Common myeloid progenitor, CD34-positive (primary cell): ENCODE measurements at regions not wholly inside any gene's neighbourhood (a gene's known extent, or its start where the extent isn't known, plus 50 kb on each side); places are given as distances from the start of the nearest gene placed in this dataset.

ENCODE experiments used
- CTCF ChIA-PET: fragments of 350-600 bp; sonication (Branson Sonifier 250); formaldehyde crosslinking; loops from one replicate; lab custom pipeline; 2021; ENCODE audit warnings: antibody characterized with exemption; lab: Charles Lee
- POLR2A ChIA-PET: fragments of 350-600 bp; sonication (Branson Sonifier 250); formaldehyde crosslinking; loops from one replicate; lab custom pipeline; 2021; ENCODE audit warnings: antibody characterized with exemption; lab: Charles Lee
- DNase-seq, 3 donors: peaks; one replicate each; pipeline versions ENCODE4 v3.0.0 to v3.0.0-alpha.2; 2013
- H3K27ac ChIP-seq, 2 experiments: 1 replicate in 1 of 2; 2 replicates in 1 of 2; pipeline ENCODE4 v1.7.0; 2013; ENCODE audit warnings: inconsistent platforms in 2 of 2, low read length in 2 of 2, mild to moderate bottlenecking in 2 of 2, low read depth in 1 of 2, moderate library complexity in 1 of 2; ENCODE audit not compliant: severe bottlenecking in 2 of 2, insufficient read depth in 1 of 2, poor library complexity in 1 of 2
- H3K27me3 ChIP-seq, 5 experiments: replicated peaks in 2 of 5; 1 replicate in 3 of 5; 2 replicates in 2 of 5; pipeline versions ENCODE4 v1.6.1 to v1.7.0; 2013; ENCODE audit warnings: low read length in 4 of 5, mild to moderate bottlenecking in 2 of 5, moderate library complexity in 2 of 5, inconsistent platforms in 1 of 5; ENCODE audit not compliant: insufficient read depth in 5 of 5, control insufficient read depth in 4 of 5
- H3K36me3 ChIP-seq, 4 experiments: 1 replicate in 2 of 4; 2 replicates in 2 of 4; pipeline versions ENCODE4 v1.6.1 to v1.7.0; 2013; ENCODE audit warnings: low read length in 3 of 4, control low read depth in 1 of 4, mild to moderate bottlenecking in 1 of 4; ENCODE audit not compliant: control insufficient read depth in 4 of 4, insufficient read depth in 4 of 4
- H3K4me1 ChIP-seq, 4 experiments: 1 replicate in 3 of 4; 2 replicates in 1 of 4; pipeline versions ENCODE4 v1.6.1 to v1.7.1; 2013; ENCODE audit warnings: low read length in 3 of 4, mild to moderate bottlenecking in 3 of 4, control low read depth in 1 of 4, inconsistent platforms in 1 of 4, moderate library complexity in 1 of 4; ENCODE audit not compliant: control insufficient read depth in 4 of 4, insufficient read depth in 4 of 4; ENCODE audit errors: control extremely low read depth in 1 of 4
- H3K4me3 ChIP-seq, 7 experiments: 1 replicate in 4 of 7; 2 replicates in 3 of 7; pipeline versions ENCODE4 v1.5.1 to v1.7.0; 2013; ENCODE audit warnings: mild to moderate bottlenecking in 7 of 7, low read length in 6 of 7, moderate library complexity in 6 of 7, inconsistent platforms in 2 of 7, low read depth in 2 of 7, control low read depth in 1 of 7; ENCODE audit not compliant: insufficient read depth in 4 of 7, control insufficient read depth in 1 of 7; ENCODE audit errors: extremely low read depth in 1 of 7
- H3K9me3 ChIP-seq, 5 experiments: 1 replicate in 4 of 5; 2 replicates in 1 of 5; pipeline versions ENCODE4 v1.6.1 to v1.7.1; 2013; ENCODE audit warnings: low read length in 4 of 5, mild to moderate bottlenecking in 2 of 5, inconsistent platforms in 1 of 5, low read depth in 1 of 5, moderate library complexity in 1 of 5; ENCODE audit not compliant: control insufficient read depth in 4 of 5, insufficient read depth in 2 of 5; ENCODE audit errors: control extremely low read depth in 1 of 5
- WGBS: methylation state at CpG from one replicate; pipeline ENCODE4 v1.1.5; 2013; ENCODE audit not compliant: insufficient coverage; 5-methylcytosine and 5-hydroxymethylcytosine counted together

DNA sequence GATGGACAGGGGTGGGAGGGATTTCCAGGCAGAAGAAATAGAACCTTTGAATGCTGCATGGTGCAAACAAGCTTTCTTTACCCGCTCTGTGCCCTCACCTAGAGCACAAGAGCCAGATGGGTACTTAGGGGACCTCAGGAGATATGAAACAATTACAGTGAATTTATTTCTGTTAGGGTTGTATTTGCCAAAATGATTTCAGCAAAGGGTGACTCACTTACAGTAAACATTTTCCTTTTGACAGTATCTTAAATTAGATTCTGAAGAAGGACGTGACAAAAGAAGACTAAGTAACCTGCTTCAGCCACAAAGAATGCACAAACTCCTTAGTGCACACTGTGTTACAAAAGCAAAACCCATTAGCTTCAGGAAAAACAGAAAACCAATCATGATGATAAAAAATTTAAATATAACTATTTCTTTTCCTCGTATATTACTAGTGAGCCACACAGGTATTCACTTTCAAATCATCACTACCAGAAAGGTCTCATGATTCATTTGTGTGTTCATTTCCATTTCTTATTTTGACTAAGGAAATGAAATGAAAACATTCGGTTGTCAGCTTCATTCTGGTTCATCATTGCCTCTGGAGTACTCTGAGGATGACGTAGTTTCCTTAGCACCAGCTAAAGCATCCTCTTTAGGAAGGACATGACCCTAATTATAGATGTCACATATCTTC lies 158.8 kb downstream of the NHLRC3 start:
- CTCF ChIA-PET: no interaction called here

GRCh38 chr13:39197647-39198007 lies 159.4 kb downstream of the NHLRC3 start:
- Histone ChIP-seq H3K4me1 (peaks cover 0 to 4% (median 0%) of the 10 kb centered on the region in 4 experiments), H3K27me3 (peaks cover 0 to 1% (median 0%) of the 10 kb centered on the region in 5 experiments), H3K36me3 (no peaks in the 10 kb centered on the region), H3K9me3 (no peaks in the 10 kb centered on the region), H3K4me3 (no peak overlapping the region), H3K27ac (no peak overlapping the region)
- ChIA-PET CTCF (no interaction called here), POLR2A (no interaction called here)
- DNase-seq: no peak

More for the DNA sequence above, 158.8 kb downstream of the NHLRC3 start:
- H3K27me3 ChIP-seq: peaks cover 0 to 1% (median 0%) of the 10 kb centered on the region in 5 experiments
- no peak overlapping the region for H3K4me3 ChIP-seq
- no peak for DNase-seq
- H3K27ac ChIP-seq: no peak overlapping the region
- WGBS: 100% methylated on average over 3 of the region's 5 CpGs
- no peaks in the 10 kb centered on the region for H3K9me3 ChIP-seq
- POLR2A ChIA-PET: no interaction called here
- H3K36me3 ChIP-seq: no peaks in the 10 kb centered on the region
- H3K4me1 ChIP-seq: peaks cover 0 to 4% (median 0%) of the 10 kb centered on the region in 4 experiments

GRCh38 chr13:39200249-39200910 lies 162.1 kb downstream of the NHLRC3 start:
- no peaks in the 10 kb centered on the region for H3K27me3 ChIP-seq
- H3K27ac ChIP-seq: no peak overlapping the region
- ChIA-PET POLR2A (no interaction called here), CTCF (no interaction called here)
- H3K9me3 ChIP-seq: no peaks in the 10 kb centered on the region
- no peaks in the 10 kb centered on the region for H3K36me3 ChIP-seq
- H3K4me3 ChIP-seq: no peak overlapping the region
- H3K4me1 ChIP-seq: peaks cover 0 to 4% (median 0%) of the 10 kb centered on the region in 4 experiments
- WGBS: 92% methylated on average over 2 of the region's 4 CpGs
- no peak for DNase-seq

DNA sequence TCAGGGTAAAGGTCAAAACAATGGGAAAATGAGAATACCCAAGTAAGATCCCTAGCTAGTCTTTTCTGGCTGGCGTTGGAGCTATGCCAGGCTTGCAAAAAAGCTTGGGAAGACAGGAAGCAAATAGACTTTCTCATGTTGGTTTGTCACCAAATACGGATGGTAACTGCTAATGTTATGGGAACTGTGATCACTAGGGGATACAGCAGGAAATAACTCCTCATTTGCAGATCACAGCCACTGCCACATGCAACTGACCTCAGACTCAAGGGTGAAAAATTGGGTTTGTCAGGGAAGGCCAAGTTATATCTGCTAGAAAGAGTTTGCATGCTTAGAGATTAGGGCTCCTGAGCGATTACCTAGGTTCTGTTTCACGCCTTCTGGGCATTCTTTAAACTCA lies 162.9 kb downstream of the NHLRC3 start:
- Histone ChIP-seq H3K4me3 (no peak overlapping the region), H3K4me1 (peaks cover 0 to 4% (median 0%) of the 10 kb centered on the region in 4 experiments), H3K9me3 (no peaks in the 10 kb centered on the region), H3K36me3 (no peaks in the 10 kb centered on the region), H3K27ac (no peak overlapping the region), H3K27me3 (no peaks in the 10 kb centered on the region)
- 89% methylated on average over 3 of the region's 4 CpGs for WGBS
- CTCF ChIA-PET: no interaction called here
- POLR2A ChIA-PET: no interaction called here
- DNase-seq: no peak

DNA sequence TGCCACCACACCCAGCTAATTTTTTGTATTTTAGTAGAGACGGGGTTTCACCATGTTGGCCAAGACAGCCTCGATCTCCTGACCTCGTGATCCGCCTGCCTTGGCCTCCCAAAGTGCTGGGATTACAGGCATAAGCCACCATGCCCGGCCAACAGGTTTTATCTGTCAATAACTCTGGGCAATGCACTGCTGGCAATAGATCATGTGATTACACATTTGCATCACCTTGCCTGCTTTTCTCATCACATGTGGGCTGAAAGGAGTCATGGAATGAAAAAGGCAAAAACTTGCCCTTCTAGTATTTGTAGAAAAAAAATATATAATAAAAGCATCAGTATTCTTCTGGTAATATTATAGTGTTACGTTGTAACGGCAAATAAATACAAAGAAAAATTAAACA lies 164.5 kb downstream of the NHLRC3 start:
- Histone ChIP-seq H3K4me3 (no peak overlapping the region), H3K4me1 (no peaks in the 10 kb centered on the region), H3K9me3 (no peaks in the 10 kb centered on the region), H3K27ac (no peak overlapping the region), H3K27me3 (no peaks in the 10 kb centered on the region), H3K36me3 (no peaks in the 10 kb centered on the region)
- 96% methylated on average over 4 of the region's 7 CpGs for WGBS
- ChIA-PET CTCF (no interaction called here), POLR2A (no interaction called here)
- DNase-seq: no peak

DNA sequence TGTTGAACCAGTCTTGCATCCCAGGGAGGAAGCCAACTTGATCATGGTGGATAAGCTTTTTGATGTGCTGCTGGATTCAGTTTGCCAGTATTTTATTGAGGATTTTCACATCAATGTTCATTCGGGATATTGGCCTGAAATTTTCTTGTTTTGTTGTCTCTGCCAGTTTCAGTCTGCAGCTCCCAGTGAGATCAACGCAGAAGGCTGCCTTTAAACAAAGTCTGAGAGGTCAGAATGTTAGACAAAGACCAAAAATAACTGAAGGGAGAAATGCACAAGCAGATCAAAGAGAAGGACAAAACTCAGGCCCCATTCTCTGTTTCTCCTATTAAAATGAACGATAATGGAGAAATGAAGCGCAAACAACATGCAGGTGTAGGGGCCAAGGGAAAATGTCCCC lies 170.4 kb downstream of the NHLRC3 start:
- WGBS: 90% methylated on average over 2 of the region's 4 CpGs
- no peak for DNase-seq
- CTCF ChIA-PET: interaction anchor here (1.9 kb wide), 1 partner anchor 403 kb away, joined by 4 read pairs; no protein-coding TSS in a partner anchor

More for the DNA sequence above, 170.4 kb downstream of the NHLRC3 start:
- Histone ChIP-seq H3K36me3 (no peaks in the 10 kb centered on the region), H3K4me3 (no peak overlapping the region), H3K27ac (no peak overlapping the region), H3K27me3 (no peaks in the 10 kb centered on the region), H3K9me3 (no peaks in the 10 kb centered on the region), H3K4me1 (no peaks in the 10 kb centered on the region)
- POLR2A ChIA-PET: no interaction called here
